Stomach (tissue), 4 donors: ENCODE measurements at regions not wholly inside any gene's neighbourhood (a gene's known extent, or its start where the extent isn't known, plus 50 kb on each side); places are given as distances from the start of the nearest gene placed in this dataset.

ENCODE experiments used
- POLR2A ChIP-seq, 4 donors: fragments of 450-650 bp; IDR thresholded peaks; one replicate each; pipeline ENCODE4 v1.6.1; 2016; ENCODE audit warnings: antibody characterized with exemption in 4 of 4, control low read depth in 2 of 4, mild to moderate bottlenecking in 1 of 4, moderate library complexity in 1 of 4
- POLR2AphosphoS5 ChIP-seq, 3 donors: sonication (generic); formaldehyde crosslinking; IDR thresholded peaks; one replicate each; pipeline ENCODE4 v1.6.1; 2016; ENCODE audit warnings: antibody characterized with exemption in 3 of 3
- TF ChIP-seq, protein P1 (sequence below), 7 experiments: fragments of 450-650 bp in 4 of 7; fragments of 200-600 bp in 3 of 7; sonication (generic) in 3 of 7; IDR thresholded peaks; one replicate each; pipeline ENCODE4 v1.5.1; 2016 to 2019; ENCODE audit warnings: antibody characterized with exemption in 7 of 7, control low read depth in 2 of 7, mild to moderate bottlenecking in 1 of 7

DNA sequence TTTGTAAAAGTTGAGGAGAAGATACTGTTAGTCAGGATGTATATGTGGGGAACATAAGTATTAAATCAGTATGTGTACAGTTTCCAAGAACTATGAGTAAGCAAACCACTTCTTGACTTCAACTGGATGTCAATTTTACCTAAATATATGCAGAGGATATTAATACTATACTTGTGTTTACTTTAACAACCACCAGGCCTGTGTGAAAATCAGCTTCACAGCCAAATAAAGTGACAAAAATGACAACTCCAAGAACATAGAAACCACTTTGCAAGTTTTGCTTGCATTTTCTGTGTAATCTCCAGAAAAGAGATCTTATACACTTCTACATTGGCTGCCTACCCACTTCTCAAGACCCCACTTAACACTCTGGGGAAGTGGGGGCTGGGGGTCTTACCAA is 293.3 kb upstream of the RORA start:
- TF ChIP-seq POLR2A (IDR thresholded peaks at IDR 0.05) (no peak), POLR2AphosphoS5 (IDR thresholded peaks at IDR 0.05) (no peak)
- TF ChIP-seq, protein P1, sequence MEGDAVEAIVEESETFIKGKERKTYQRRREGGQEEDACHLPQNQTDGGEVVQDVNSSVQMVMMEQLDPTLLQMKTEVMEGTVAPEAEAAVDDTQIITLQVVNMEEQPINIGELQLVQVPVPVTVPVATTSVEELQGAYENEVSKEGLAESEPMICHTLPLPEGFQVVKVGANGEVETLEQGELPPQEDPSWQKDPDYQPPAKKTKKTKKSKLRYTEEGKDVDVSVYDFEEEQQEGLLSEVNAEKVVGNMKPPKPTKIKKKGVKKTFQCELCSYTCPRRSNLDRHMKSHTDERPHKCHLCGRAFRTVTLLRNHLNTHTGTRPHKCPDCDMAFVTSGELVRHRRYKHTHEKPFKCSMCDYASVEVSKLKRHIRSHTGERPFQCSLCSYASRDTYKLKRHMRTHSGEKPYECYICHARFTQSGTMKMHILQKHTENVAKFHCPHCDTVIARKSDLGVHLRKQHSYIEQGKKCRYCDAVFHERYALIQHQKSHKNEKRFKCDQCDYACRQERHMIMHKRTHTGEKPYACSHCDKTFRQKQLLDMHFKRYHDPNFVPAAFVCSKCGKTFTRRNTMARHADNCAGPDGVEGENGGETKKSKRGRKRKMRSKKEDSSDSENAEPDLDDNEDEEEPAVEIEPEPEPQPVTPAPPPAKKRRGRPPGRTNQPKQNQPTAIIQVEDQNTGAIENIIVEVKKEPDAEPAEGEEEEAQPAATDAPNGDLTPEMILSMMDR (IDR thresholded peaks at IDR 0.05): no peak
